ENCODE measurements at regions not wholly inside any gene's neighbourhood (a gene's known extent, or its start where the extent isn't known, plus 50 kb on each side); places are given as distances from the start of the nearest gene placed in this dataset.

DNA sequence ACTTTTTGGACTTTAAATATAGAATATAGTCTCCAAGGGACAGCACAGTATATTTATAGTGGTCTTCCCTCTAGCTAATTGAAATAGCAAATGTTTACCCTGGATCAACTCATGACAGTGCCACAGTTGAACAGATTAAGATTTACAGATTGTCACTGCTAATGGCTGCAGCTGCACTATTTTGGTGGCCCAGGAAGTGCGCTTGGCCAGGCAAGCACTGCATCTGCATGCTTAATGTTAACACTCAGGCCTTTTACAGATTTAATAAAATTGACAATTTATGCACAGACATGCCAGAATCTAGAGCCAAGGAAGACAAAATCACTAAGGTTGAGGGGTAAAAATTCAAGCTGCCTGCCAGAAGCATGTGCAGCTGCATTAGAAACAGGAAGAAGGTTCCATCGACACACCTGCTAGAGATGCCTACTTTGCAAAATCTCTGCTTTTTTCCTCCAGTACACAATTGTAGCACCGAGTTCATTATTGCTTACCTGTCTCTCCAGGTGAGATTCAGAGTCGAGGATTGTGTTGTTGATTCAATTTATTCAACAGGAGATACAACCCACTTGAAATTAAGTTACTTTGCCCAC lies 1042.3 kb upstream of the NRXN1 start:
- H3K4me2 ChIP-seq (ENCODE audit: control insufficient read depth, insufficient read depth): no peak overlapping the region
- SMC1A ChIA-PET (ENCODE audit: uncharacterized antibody, unreplicated experiment): no interaction called here
- RAD21 ChIA-PET (ENCODE audit: unreplicated experiment): no interaction called here

DNA sequence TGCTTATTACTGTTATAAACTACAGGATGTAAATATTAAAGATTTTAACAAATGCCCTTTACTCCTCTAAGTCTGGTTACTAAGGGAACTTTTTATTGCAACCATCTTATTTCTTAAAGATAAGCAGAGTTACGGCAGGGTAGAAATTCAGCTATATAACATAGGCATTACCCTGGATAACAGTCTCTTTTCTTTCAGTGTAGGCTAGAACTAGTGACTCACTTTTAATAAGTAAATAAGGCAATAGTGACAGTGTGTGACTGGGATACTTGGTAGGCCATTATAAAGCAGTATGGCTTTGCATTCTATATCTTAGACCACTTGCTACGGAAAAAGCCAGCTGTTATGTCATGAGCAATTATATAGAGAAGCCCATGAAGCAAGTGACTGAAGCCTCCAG lies 1041.0 kb upstream of the NRXN1 start:
- intact Hi-C loops (cut with micrococcal nuclease; ENCODE audit: unreplicated experiment): no loop called here
- POLR2A ChIA-PET: no interaction called here
- Histone ChIP-seq H3K9me3 (replicated peaks; ENCODE audit: control insufficient read depth, insufficient read depth, low read length) (no peaks in the 10 kb centered on the region), H3K4me1 (ENCODE audit: control insufficient read depth, insufficient read depth, low read length) (no peaks in the 10 kb centered on the region), H3K4me3 (no peak overlapping the region), H3K27me3 (replicated peaks in 1 of 2; ENCODE audit: control insufficient read depth in 2 of 2, insufficient read depth in 2 of 2, low read length in 1 of 2) (no peaks in the 10 kb centered on the region), H3K36me3 (ENCODE audit: control insufficient read depth in 2 of 2, insufficient read depth in 2 of 2, low read length in 1 of 2) (no peaks in the 10 kb centered on the region), H3K9ac (ENCODE audit: control insufficient read depth, insufficient read depth, low read length) (no peak overlapping the region), H4K20me1 (ENCODE audit: control insufficient read depth, insufficient read depth) (no peaks in the 10 kb centered on the region), H3K4me2 (ENCODE audit: control insufficient read depth, insufficient read depth) (no peak overlapping the region), H3K27ac (ENCODE audit: control insufficient read depth, insufficient read depth) (no peak overlapping the region), H3K79me2 (ENCODE audit: control insufficient read depth, insufficient read depth, low read length) (no peaks in the 10 kb centered on the region), H2AFZ (ENCODE audit: control insufficient read depth, low read depth, low read length) (no peak overlapping the region)
- in situ Hi-C loops (cut with MboI): no loop called here
- RAD21 ChIA-PET (ENCODE audit: unreplicated experiment): no interaction called here
- no TSS peak for BruUV-seq (replicated peaks)
- TF ChIP-seq JUND (IDR thresholded peaks at IDR 0.05; ENCODE audit: low read depth, low read length) (no peak), NFXL1 (IDR thresholded peaks at IDR 0.05; ENCODE audit: borderline replicate concordance) (no peak), PAX8 (IDR thresholded peaks at IDR 0.05) (no peak), YY1 (IDR thresholded peaks at IDR 0.05; ENCODE audit: low read depth, low read length) (no peak), RELB (IDR thresholded peaks at IDR 0.05; ENCODE audit: low read depth) (no peak), NR2C1 (IDR thresholded peaks at IDR 0.05) (no peak), ZNF207 (IDR thresholded peaks at IDR 0.05; ENCODE audit: borderline replicate concordance) (no peak)
- TF ChIP-seq, protein P1, sequence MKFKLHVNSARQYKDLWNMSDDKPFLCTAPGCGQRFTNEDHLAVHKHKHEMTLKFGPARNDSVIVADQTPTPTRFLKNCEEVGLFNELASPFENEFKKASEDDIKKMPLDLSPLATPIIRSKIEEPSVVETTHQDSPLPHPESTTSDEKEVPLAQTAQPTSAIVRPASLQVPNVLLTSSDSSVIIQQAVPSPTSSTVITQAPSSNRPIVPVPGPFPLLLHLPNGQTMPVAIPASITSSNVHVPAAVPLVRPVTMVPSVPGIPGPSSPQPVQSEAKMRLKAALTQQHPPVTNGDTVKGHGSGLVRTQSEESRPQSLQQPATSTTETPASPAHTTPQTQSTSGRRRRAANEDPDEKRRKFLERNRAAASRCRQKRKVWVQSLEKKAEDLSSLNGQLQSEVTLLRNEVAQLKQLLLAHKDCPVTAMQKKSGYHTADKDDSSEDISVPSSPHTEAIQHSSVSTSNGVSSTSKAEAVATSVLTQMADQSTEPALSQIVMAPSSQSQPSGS (IDR thresholded peaks at IDR 0.05; ENCODE audit: low read length): no peak
- TF ChIP-seq, protein P2, sequence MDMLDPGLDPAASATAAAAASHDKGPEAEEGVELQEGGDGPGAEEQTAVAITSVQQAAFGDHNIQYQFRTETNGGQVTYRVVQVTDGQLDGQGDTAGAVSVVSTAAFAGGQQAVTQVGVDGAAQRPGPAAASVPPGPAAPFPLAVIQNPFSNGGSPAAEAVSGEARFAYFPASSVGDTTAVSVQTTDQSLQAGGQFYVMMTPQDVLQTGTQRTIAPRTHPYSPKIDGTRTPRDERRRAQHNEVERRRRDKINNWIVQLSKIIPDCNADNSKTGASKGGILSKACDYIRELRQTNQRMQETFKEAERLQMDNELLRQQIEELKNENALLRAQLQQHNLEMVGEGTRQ (IDR thresholded peaks at IDR 0.05; ENCODE audit: borderline replicate concordance, low read depth, low read length): no peak
- no peak for FAIRE-seq
- no peak for DNase-seq (ENCODE audit: low read depth, low spot score)
- CTCF ChIA-PET: no interaction called here
- no peak for ATAC-seq
- SMC1A ChIA-PET (ENCODE audit: uncharacterized antibody, unreplicated experiment): no interaction called here
- 51% methylated on average over 2 of the region's 2 CpGs for WGBS (ENCODE audit: insufficient coverage, insufficient replicate concordance, low lambda C conversion rate, missing lambda C conversion rate)

More for the DNA sequence above, 1042.3 kb upstream of the NRXN1 start:
- no TSS peak for BruUV-seq (replicated peaks)
- no peak overlapping the region for H2AFZ ChIP-seq (ENCODE audit: control insufficient read depth, low read depth, low read length)
- no peak for ATAC-seq
- H3K9me3 ChIP-seq (replicated peaks; ENCODE audit: control insufficient read depth, insufficient read depth, low read length): no peaks in the 10 kb centered on the region
- no peaks in the 10 kb centered on the region for H4K20me1 ChIP-seq (ENCODE audit: control insufficient read depth, insufficient read depth)
- no peak overlapping the region for H3K9ac ChIP-seq (ENCODE audit: control insufficient read depth, insufficient read depth, low read length)
- H3K27ac ChIP-seq (ENCODE audit: control insufficient read depth, insufficient read depth): no peak overlapping the region
- TF ChIP-seq ZNF622 (IDR thresholded peaks at IDR 0.05) (no peak), ETV6 (conservative IDR thresholded peaks at IDR 0.05 in 1 of 2, IDR thresholded peaks at IDR 0.05 in 1 of 2; ENCODE audit: borderline replicate concordance in 1 of 2, low read depth in 1 of 2) (no peak)
- CTCF ChIA-PET: no interaction called here
- H3K36me3 ChIP-seq (ENCODE audit: control insufficient read depth in 2 of 2, insufficient read depth in 2 of 2, low read length in 1 of 2): no peaks in the 10 kb centered on the region
- FAIRE-seq: no peak
- no peaks in the 10 kb centered on the region for H3K4me1 ChIP-seq (ENCODE audit: control insufficient read depth, insufficient read depth, low read length)
- intact Hi-C loops (cut with micrococcal nuclease; ENCODE audit: unreplicated experiment) (no loop called here), in situ Hi-C loops (cut with MboI) (no loop called here)
- no peaks in the 10 kb centered on the region for H3K79me2 ChIP-seq (ENCODE audit: control insufficient read depth, insufficient read depth, low read length)
- no peak for DNase-seq (ENCODE audit: low read depth, low spot score)
- 20% methylated on average over 4 of the region's 4 CpGs for WGBS (ENCODE audit: insufficient coverage, insufficient replicate concordance, low lambda C conversion rate, missing lambda C conversion rate)
- H3K4me3 ChIP-seq: no peak overlapping the region
- no peaks in the 10 kb centered on the region for H3K27me3 ChIP-seq (replicated peaks in 1 of 2; ENCODE audit: control insufficient read depth in 2 of 2, insufficient read depth in 2 of 2, low read length in 1 of 2)
- POLR2A ChIA-PET: no interaction called here
